ENCODE measurements at regions not wholly inside any gene's neighbourhood (a gene's known extent, or its start where the extent isn't known, plus 50 kb on each side); places are given as distances from the start of the nearest gene placed in this dataset.

GRCh38 chr5:117892360-117892759, 1096.0 kb downstream of the DTWD2 start:
- no peak for TF ChIP-seq POLR2AphosphoS5 (IDR thresholded peaks at IDR 0.05; ENCODE audit: insufficient read depth in 1 of 2, low read depth in 1 of 2)
- no peak for TF ChIP-seq CTCF (IDR thresholded peaks at IDR 0.05)
- no peak for TF ChIP-seq POLR2A (IDR thresholded peaks at IDR 0.05)
- no peak for DNase-seq (ENCODE audit: extremely low spot score in 2 of 2)
- Histone ChIP-seq H3K36me3 (no peaks in the 10 kb centered on the region), H3K27ac (no peak overlapping the region), H3K9me3 (no peaks in the 10 kb centered on the region), H3K4me3 (no peak overlapping the region), H3K4me1 (no peaks in the 10 kb centered on the region), H3K27me3 (no peaks in the 10 kb centered on the region)
- intact Hi-C loops (cut with DNase I), result no loop called here

DNA sequence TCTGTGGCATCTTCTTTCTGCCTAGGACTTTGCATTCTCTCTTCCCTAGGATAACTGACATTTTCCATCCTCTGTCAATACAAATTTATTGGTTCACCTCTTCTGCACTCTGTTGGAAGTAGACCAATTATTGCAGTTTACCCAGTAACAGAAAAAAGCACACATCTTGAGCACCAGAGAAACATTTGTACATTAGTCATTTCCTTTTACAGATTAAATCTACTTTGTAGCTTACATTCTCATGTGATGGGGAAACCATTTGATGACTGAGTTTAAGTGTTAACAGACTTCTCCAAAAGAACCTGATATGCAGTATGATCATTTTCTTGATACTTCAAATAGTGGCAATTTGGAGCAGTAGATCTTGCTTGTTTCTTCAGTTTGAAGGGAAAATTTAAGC, 1098.8 kb downstream of the DTWD2 start:
- no peak for DNase-seq (ENCODE audit: extremely low spot score in 2 of 2)
- Histone ChIP-seq H3K4me3 (no peak overlapping the region), H3K4me1 (no peaks in the 10 kb centered on the region), H3K9me3 (no peaks in the 10 kb centered on the region), H3K36me3 (no peaks in the 10 kb centered on the region), H3K27ac (no peak overlapping the region), H3K27me3 (no peaks in the 10 kb centered on the region)
- intact Hi-C loops (cut with DNase I), result no loop called here
- TF ChIP-seq CTCF (IDR thresholded peaks at IDR 0.05), result no peak
- no peak for TF ChIP-seq POLR2AphosphoS5 (IDR thresholded peaks at IDR 0.05; ENCODE audit: insufficient read depth in 1 of 2, low read depth in 1 of 2)
- TF ChIP-seq POLR2A (IDR thresholded peaks at IDR 0.05), result no peak

- DNase-seq (ENCODE audit: extremely low spot score in 2 of 2), result no peak
- H3K4me3 ChIP-seq, result no peak overlapping the region
- TF ChIP-seq POLR2AphosphoS5 (IDR thresholded peaks at IDR 0.05; ENCODE audit: insufficient read depth in 1 of 2, low read depth in 1 of 2) (no peak), POLR2A (IDR thresholded peaks at IDR 0.05) (no peak), CTCF (IDR thresholded peaks at IDR 0.05) (no peak)
- H3K27me3 ChIP-seq, result no peaks in the 10 kb centered on the region
- intact Hi-C loops (cut with DNase I), result no loop called here
- H3K9me3 ChIP-seq, result no peaks in the 10 kb centered on the region
- H3K4me1 ChIP-seq, result no peaks in the 10 kb centered on the region
- peak overlapping the region; percentile 20 for H3K27ac ChIP-seq
- H3K36me3 ChIP-seq, result no peaks in the 10 kb centered on the region
These were observed 1099.7 kb downstream of the DTWD2 start for GRCh38 chr5:117888688-117889087.

- Histone ChIP-seq H3K27ac (no peak overlapping the region), H3K36me3 (no peaks in the 10 kb centered on the region), H3K27me3 (no peaks in the 10 kb centered on the region), H3K4me1 (no peaks in the 10 kb centered on the region), H3K4me3 (no peak overlapping the region), H3K9me3 (no peaks in the 10 kb centered on the region)
- DNase-seq (ENCODE audit: extremely low spot score in 2 of 2), result no peak
- intact Hi-C loops (cut with DNase I), result no loop called here
- TF ChIP-seq CTCF (IDR thresholded peaks at IDR 0.05), result no peak
- TF ChIP-seq POLR2A (IDR thresholded peaks at IDR 0.05), result no peak
- no peak for TF ChIP-seq POLR2AphosphoS5 (IDR thresholded peaks at IDR 0.05; ENCODE audit: insufficient read depth in 1 of 2, low read depth in 1 of 2)
These were observed 1106.7 kb downstream of the DTWD2 start for GRCh38 chr5:117881426-117882230.

- no peak overlapping the region for H3K27ac ChIP-seq
- H3K4me1 ChIP-seq, result no peaks in the 10 kb centered on the region
- intact Hi-C loops (cut with DNase I), result no loop called here
- no peaks in the 10 kb centered on the region for H3K36me3 ChIP-seq
- H3K4me3 ChIP-seq, result no peak overlapping the region
- DNase-seq (ENCODE audit: extremely low spot score in 2 of 2), result no peak
- no peaks in the 10 kb centered on the region for H3K27me3 ChIP-seq
- no peaks in the 10 kb centered on the region for H3K9me3 ChIP-seq
- TF ChIP-seq CTCF (IDR thresholded peaks at IDR 0.05) (no peak), POLR2AphosphoS5 (IDR thresholded peaks at IDR 0.05; ENCODE audit: insufficient read depth in 1 of 2, low read depth in 1 of 2) (no peak), POLR2A (IDR thresholded peaks at IDR 0.05) (no peak)
These were observed 1107.4 kb downstream of the DTWD2 start for GRCh38 chr5:117880932-117881331.

Data from vagina (tissue), 2 donors.